NCI-H226 (cell line): ENCODE measurements at regions not wholly inside any gene's neighbourhood (a gene's known extent, or its start where the extent isn't known, plus 50 kb on each side); places are given as distances from the start of the nearest gene placed in this dataset.
A peak's percentile ranks its signal among the peaks of the same experiment; 100 is the strongest.
"Not testable (repeated sequence)": the region's sequence is repeated elsewhere in the genome, so short reads cannot be mapped to it uniquely, and the experiment has no call there.

Experiments used
- DNase-seq: peaks from one replicate; pipeline ENCODE4 v3.0.0-alpha.2; 2015

DNA sequence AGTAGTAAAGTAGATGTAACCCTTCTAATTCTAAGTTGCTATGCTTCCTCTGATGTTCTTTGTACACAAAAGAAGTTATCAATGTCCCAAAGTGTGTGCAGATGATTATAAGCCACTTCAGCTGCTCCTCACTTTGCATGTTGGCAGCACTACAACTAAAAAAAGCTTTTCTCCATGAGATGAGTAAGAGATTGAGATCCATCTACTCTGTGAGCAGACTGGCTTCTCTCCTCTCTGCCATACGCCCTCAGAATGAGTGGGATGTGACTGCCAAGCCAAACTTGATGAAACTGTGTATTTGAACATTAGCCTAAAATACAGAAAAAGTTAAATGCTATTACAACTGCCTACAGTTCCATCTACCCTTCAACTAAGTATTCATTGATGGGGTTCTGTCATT is 102.9 kb upstream of the ETV1 start:
- DNase-seq = no peak

DNA sequence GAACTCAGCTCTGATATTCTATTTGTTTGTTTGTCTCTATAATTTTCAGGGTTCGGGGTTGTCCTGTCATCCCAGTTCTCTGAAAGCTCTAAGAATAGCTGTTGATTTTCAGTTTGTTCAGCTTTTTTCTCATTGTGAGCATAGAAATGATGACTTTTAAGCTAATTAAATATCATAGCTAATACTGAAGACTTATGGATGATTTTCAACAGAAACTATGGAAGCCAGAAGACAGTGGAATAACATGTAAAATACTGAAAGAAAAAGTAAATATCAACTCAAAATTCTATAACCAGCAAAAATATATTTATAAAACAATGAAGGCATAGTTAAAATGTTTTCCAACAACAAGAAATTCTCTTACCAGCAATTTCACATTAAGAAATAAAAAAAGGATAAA is 96.4 kb upstream of the ETV1 start:
- DNase-seq = no peak

- DNase-seq = no peak
Measured at GRCh38 chr7:14083761-14084160, 94.3 kb upstream of the ETV1 start.

DNA sequence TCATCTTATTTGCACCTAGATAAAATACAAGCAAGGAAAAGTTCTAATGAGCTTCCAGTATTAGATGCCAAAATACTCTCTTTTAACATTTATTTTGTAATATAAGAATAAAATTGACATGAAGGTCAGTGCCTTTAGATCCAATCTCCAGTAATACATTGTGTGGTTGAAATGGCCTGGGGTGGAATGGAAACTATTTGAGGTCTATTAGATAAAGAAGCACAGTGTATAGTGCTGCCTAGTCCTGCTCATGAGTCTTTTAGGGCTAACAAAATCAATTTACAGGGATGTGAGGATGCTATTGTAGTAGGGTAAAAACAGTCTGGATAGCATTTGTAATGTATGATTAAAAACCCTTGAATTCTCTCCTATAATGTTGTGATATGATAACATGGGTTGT is 84.5 kb upstream of the ETV1 start:
- peak; percentile 6 for DNase-seq

DNA sequence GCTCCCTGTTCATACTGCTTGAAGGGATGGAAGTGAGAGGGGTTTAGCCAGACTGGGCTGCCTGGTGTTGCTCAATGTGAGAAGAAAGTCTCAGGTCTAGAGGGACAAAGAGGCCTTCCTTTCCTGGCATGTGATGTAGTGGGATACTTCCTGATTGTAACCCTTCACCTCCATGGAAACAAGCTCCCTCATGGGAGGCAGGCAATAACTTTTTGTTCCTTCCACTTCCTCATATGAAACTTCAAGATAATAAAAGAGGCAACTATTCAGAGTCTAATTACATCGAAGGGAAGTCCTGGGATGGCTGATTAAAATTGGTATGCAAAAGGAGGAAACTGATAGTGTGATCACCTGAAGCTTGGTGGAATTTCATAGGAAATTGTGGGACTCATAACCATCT is 84.1 kb upstream of the ETV1 start:
- DNase-seq = no peak

GRCh38 chr7:14071045-14071444 is 81.6 kb upstream of the ETV1 start:
- DNase-seq = no peak

- no peak for DNase-seq
Measured at GRCh38 chr7:14069961-14070360, 80.5 kb upstream of the ETV1 start.

DNA sequence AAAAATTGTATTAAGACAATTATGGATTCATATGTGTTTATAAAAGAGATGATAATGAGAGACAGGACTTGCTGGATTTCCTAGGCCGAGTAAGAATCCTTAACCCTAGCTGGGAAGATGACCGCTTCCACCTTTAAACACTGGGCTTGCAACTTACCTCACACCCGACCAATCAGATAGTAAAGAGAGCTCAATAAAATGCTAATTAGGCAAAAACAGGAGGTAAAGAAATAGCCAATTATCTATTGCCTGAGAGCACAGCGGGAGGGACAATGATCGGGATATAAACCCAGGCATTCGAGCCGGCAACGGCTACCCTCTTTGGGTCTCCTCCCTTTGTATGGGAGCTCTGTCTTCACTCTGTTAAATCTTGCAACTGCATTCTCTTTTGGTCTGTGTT is 77.3 kb upstream of the ETV1 start:
- DNase-seq = not testable (repeated sequence)

GRCh38 chr7:14065286-14065685 is 75.8 kb upstream of the ETV1 start:
- no peak for DNase-seq

GRCh38 chr7:14055813-14056212 is 66.3 kb upstream of the ETV1 start:
- no peak for DNase-seq

DNA sequence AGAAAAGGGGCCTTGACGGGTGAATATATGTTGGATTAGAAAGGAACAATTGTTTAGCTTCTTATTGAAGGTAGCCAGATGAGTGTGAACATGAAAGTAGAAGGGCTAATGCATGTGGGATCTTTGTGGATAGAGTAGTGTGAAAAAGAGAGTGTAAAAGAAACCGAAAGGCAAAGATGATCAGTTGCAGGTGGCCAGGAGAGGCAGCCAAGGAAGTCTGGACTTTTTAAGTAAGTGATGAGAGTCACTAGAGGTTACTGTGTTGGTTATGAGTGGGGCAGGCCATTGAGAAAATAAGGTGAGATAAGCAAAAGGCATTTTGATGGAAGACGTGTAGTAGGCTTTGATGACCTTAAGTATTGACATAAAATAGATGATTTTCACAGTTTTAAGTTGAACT is 64.7 kb upstream of the ETV1 start:
- no peak for DNase-seq

DNA sequence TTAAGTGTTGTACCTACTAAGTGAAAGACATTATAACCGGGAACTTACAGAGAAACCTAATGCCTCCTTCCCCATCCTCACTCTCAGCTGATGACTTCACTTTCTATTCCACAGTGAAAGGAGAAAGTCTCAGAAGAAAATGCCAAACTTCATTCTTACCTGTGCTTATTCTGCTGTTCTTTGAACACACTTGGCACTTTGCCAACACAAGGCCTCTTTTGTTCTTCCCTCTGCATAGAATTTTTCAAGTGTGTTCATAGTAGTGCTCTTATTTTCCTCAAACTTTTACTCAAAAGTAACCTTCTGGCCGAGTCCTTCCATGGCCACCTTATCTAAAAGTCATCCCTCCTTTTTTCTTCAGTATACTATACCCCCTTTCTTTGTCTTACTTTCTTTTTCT is 59.4 kb upstream of the ETV1 start:
- DNase-seq = no peak

GRCh38 chr7:14047709-14048399 is 58.4 kb upstream of the ETV1 start:
- DNase-seq = no peak

GRCh38 chr7:14045651-14046050 is 56.2 kb upstream of the ETV1 start:
- DNase-seq = no peak

- DNase-seq = no peak
Measured at GRCh38 chr7:14040528-14040927, 51.1 kb upstream of the ETV1 start.
